H1 (cell line): ENCODE measurements at regions not wholly inside any gene's neighbourhood (a gene's known extent, or its start where the extent isn't known, plus 50 kb on each side); places are given as distances from the start of the nearest gene placed in this dataset.

Source experiments
- TAF1 ChIP-seq: IDR thresholded peaks from 2 replicates; pipeline ENCODE4 v1.6.1; 2011; ENCODE audit warnings: mild to moderate bottlenecking, low read depth, low read length
- TF ChIP-seq, protein P1 (sequence below): fragments of 300-600 bp; sonication (generic); IDR thresholded peaks from 2 replicates; pipeline ENCODE4 v1.7.1; 2012; ENCODE audit warnings: low read length, moderate library complexity, mild to moderate bottlenecking, inconsistent platforms; ENCODE audit not compliant: insufficient replicate concordance

DNA sequence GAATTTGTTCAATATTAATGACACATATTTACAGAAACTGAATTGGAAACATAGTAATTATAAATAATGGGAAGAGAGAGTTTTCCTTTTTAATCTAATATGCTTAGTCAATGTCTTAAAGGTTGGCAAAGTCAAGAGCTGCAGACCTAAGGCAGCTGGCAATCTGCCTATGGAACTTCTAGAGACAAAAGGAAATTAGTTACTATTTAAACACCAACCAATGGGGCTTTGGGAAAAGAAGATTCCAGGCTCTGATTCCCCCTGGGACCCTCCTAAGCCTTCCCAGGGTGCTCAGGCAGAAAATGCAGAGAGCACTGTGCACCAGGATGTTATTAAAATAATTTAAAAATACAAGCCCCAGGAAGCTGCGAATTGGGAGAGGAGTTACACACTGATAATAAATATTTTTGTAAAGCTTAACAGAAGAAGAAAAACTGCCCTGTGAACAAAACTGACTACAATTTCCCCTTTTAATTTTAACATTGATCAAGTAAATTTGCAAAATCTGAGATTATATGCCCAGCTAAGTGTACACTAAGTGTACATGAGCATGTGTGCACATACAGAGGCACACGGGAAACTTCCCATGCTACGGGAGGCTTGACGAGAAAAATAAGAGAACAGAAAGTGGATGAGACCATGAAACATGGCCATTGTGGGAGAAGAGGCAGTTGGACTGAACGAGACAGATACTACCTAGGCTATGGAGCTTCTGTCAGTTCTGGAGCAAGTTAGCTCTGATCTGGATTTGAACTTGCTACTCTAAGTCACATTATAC, 77.4 kb upstream of the ADAMTS16 start (continued):
- TF ChIP-seq, protein P1, sequence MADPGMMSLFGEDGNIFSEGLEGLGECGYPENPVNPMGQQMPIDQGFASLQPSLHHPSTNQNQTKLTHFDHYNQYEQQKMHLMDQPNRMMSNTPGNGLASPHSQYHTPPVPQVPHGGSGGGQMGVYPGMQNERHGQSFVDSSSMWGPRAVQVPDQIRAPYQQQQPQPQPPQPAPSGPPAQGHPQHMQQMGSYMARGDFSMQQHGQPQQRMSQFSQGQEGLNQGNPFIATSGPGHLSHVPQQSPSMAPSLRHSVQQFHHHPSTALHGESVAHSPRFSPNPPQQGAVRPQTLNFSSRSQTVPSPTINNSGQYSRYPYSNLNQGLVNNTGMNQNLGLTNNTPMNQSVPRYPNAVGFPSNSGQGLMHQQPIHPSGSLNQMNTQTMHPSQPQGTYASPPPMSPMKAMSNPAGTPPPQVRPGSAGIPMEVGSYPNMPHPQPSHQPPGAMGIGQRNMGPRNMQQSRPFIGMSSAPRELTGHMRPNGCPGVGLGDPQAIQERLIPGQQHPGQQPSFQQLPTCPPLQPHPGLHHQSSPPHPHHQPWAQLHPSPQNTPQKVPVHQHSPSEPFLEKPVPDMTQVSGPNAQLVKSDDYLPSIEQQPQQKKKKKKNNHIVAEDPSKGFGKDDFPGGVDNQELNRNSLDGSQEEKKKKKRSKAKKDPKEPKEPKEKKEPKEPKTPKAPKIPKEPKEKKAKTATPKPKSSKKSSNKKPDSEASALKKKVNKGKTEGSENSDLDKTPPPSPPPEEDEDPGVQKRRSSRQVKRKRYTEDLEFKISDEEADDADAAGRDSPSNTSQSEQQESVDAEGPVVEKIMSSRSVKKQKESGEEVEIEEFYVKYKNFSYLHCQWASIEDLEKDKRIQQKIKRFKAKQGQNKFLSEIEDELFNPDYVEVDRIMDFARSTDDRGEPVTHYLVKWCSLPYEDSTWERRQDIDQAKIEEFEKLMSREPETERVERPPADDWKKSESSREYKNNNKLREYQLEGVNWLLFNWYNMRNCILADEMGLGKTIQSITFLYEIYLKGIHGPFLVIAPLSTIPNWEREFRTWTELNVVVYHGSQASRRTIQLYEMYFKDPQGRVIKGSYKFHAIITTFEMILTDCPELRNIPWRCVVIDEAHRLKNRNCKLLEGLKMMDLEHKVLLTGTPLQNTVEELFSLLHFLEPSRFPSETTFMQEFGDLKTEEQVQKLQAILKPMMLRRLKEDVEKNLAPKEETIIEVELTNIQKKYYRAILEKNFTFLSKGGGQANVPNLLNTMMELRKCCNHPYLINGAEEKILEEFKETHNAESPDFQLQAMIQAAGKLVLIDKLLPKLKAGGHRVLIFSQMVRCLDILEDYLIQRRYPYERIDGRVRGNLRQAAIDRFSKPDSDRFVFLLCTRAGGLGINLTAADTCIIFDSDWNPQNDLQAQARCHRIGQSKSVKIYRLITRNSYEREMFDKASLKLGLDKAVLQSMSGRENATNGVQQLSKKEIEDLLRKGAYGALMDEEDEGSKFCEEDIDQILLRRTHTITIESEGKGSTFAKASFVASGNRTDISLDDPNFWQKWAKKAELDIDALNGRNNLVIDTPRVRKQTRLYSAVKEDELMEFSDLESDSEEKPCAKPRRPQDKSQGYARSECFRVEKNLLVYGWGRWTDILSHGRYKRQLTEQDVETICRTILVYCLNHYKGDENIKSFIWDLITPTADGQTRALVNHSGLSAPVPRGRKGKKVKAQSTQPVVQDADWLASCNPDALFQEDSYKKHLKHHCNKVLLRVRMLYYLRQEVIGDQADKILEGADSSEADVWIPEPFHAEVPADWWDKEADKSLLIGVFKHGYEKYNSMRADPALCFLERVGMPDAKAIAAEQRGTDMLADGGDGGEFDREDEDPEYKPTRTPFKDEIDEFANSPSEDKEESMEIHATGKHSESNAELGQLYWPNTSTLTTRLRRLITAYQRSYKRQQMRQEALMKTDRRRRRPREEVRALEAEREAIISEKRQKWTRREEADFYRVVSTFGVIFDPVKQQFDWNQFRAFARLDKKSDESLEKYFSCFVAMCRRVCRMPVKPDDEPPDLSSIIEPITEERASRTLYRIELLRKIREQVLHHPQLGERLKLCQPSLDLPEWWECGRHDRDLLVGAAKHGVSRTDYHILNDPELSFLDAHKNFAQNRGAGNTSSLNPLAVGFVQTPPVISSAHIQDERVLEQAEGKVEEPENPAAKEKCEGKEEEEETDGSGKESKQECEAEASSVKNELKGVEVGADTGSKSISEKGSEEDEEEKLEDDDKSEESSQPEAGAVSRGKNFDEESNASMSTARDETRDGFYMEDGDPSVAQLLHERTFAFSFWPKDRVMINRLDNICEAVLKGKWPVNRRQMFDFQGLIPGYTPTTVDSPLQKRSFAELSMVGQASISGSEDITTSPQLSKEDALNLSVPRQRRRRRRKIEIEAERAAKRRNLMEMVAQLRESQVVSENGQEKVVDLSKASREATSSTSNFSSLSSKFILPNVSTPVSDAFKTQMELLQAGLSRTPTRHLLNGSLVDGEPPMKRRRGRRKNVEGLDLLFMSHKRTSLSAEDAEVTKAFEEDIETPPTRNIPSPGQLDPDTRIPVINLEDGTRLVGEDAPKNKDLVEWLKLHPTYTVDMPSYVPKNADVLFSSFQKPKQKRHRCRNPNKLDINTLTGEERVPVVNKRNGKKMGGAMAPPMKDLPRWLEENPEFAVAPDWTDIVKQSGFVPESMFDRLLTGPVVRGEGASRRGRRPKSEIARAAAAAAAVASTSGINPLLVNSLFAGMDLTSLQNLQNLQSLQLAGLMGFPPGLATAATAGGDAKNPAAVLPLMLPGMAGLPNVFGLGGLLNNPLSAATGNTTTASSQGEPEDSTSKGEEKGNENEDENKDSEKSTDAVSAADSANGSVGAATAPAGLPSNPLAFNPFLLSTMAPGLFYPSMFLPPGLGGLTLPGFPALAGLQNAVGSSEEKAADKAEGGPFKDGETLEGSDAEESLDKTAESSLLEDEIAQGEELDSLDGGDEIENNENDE: no peak
- no peak for TF ChIP-seq TAF1
- TF ChIP-seq, all 59 proteins: peak for 0
